ENCODE measurements at regions not wholly inside any gene's neighbourhood (a gene's known extent, or its start where the extent isn't known, plus 50 kb on each side); places are given as distances from the start of the nearest gene placed in this dataset.

DNA sequence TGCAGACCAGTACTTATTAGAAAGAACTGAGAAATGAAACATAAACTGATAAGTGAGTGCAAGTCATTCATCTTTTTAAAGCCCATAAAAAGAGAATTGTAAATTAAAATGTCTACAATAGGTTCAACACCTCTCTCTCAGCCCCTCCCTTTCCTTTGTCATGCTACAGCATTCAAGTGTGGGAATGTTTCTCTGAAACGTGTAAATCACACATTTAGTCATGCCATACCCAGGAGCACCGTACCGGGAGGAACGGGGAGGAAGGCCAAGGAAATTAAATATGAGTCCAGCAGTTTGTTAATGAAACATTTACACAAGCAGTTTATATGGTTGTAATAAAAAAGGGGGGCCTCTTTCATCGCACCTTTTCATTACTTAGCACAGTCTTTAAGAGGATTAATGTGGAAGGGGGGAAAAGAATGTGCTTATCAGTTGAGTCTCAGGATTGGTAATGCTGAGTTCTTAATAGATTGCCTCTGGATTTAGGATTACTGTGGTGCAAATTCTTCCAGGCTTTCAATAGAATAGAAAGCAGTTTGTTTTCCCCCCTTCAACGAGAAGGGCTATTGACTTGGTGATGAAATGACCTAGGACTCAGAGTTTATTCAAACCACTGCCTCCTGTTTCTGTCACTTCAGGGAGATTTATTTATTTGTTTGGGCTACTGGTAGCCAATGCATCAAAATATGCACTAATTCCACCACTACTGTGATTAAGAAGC, 176.0 kb upstream of the ZNF608 start:
- TF ChIP-seq, protein P1, sequence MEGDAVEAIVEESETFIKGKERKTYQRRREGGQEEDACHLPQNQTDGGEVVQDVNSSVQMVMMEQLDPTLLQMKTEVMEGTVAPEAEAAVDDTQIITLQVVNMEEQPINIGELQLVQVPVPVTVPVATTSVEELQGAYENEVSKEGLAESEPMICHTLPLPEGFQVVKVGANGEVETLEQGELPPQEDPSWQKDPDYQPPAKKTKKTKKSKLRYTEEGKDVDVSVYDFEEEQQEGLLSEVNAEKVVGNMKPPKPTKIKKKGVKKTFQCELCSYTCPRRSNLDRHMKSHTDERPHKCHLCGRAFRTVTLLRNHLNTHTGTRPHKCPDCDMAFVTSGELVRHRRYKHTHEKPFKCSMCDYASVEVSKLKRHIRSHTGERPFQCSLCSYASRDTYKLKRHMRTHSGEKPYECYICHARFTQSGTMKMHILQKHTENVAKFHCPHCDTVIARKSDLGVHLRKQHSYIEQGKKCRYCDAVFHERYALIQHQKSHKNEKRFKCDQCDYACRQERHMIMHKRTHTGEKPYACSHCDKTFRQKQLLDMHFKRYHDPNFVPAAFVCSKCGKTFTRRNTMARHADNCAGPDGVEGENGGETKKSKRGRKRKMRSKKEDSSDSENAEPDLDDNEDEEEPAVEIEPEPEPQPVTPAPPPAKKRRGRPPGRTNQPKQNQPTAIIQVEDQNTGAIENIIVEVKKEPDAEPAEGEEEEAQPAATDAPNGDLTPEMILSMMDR (IDR thresholded peaks at IDR 0.05) = no peak
- no peak for TF ChIP-seq POLR2A (IDR thresholded peaks at IDR 0.05)

All from tibial nerve (tissue), 3 donors.